ENCODE measurements at regions not wholly inside any gene's neighbourhood (a gene's known extent, or its start where the extent isn't known, plus 50 kb on each side); places are given as distances from the start of the nearest gene placed in this dataset.
A peak's percentile ranks its signal among the peaks of the same experiment; 100 is the strongest.

DNA sequence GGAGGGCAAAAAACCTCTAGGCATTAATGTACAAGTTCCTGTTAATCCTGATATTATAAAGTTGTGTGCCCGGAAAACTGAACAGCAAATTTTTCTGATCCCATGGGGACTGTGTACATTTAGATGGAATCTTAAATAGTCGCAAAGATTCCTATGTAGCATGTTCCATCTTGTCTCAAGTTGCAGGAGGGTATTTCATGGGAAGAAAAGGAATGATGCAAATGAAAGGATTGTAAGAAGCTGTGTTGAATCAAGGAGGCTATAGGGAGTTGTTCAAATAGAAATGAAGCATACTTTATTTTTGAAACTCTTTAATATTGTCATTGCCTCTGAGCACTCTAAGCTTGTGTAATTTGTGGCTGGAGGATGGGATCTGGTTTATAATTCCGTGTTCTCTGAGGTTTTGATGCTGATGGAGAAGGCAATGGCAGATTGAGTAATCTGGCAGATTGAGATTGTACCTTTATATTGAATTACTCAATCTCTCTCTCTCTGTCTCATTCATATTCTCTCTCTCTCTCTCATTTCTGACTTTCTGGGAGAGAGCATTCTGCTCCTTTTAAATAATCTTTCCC lies 288.5 kb downstream of the OSTF1 start:
- 70% methylated on average over 3 of the region's 3 CpGs for WGBS (ENCODE audit: low lambda C conversion rate, missing lambda C conversion rate)
- no peaks in the 10 kb centered on the region for H3K4me1 ChIP-seq (ENCODE audit: insufficient read depth)
- H3K9me2 ChIP-seq (replicated peaks; ENCODE audit: insufficient read depth) = no peaks in the 10 kb centered on the region
- no peak for TF ChIP-seq EZH2 (IDR thresholded peaks at IDR 0.05; ENCODE audit: borderline replicate concordance)
- TF ChIP-seq EZH2phosphoT487 (IDR thresholded peaks at IDR 0.05; ENCODE audit: low read depth, severe bottlenecking, unreplicated experiment) = no peak
- TF ChIP-seq, protein P1, sequence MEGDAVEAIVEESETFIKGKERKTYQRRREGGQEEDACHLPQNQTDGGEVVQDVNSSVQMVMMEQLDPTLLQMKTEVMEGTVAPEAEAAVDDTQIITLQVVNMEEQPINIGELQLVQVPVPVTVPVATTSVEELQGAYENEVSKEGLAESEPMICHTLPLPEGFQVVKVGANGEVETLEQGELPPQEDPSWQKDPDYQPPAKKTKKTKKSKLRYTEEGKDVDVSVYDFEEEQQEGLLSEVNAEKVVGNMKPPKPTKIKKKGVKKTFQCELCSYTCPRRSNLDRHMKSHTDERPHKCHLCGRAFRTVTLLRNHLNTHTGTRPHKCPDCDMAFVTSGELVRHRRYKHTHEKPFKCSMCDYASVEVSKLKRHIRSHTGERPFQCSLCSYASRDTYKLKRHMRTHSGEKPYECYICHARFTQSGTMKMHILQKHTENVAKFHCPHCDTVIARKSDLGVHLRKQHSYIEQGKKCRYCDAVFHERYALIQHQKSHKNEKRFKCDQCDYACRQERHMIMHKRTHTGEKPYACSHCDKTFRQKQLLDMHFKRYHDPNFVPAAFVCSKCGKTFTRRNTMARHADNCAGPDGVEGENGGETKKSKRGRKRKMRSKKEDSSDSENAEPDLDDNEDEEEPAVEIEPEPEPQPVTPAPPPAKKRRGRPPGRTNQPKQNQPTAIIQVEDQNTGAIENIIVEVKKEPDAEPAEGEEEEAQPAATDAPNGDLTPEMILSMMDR (IDR thresholded peaks at IDR 0.05; ENCODE audit: poor library complexity) = no peak
- H3K36me3 ChIP-seq (replicated peaks; ENCODE audit: insufficient read depth, low read depth) = no peaks in the 10 kb centered on the region
- no peak overlapping the region for H2AFZ ChIP-seq
- DNase-seq (ENCODE audit: low spot score) = no peak
- H3K4me2 ChIP-seq = no peak overlapping the region
- H3K27ac ChIP-seq = no peak overlapping the region
- H3K9me3 ChIP-seq (ENCODE audit: low read depth) = no peaks in the 10 kb centered on the region
- no peak overlapping the region for H3K4me3 ChIP-seq
- H4K20me1 ChIP-seq (ENCODE audit: insufficient read depth, poor library complexity, severe bottlenecking) = no peaks in the 10 kb centered on the region
- H3K27me3 ChIP-seq = no peaks in the 10 kb centered on the region
- H3K79me2 ChIP-seq = no peaks in the 10 kb centered on the region

DNA sequence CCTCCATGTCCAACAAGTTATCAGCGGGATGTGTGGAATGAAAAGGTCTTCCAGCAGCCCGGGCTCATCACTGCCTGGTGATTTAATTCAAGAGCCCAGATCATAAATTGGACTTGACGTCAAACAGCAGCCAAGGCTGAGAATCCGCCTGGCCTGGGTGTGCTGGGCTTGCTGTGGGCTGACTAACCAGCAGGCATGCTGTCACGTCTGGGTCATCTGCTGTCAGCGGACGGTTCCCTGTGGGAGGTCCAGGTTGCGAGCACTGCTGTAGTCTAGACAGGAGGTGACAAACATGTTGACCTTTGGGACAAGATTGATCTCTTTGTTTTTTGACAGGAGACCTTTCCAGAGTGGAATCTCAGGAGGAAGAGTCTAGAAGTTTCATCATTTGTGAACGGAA lies 289.7 kb downstream of the OSTF1 start:
- DNase-seq (ENCODE audit: low spot score) = peak; percentile 19
- no peak overlapping the region for H3K4me3 ChIP-seq
- 46% methylated on average over 9 of the region's 9 CpGs for WGBS (ENCODE audit: low lambda C conversion rate, missing lambda C conversion rate)
- no peaks in the 10 kb centered on the region for H3K9me3 ChIP-seq (ENCODE audit: low read depth)
- H3K79me2 ChIP-seq = no peaks in the 10 kb centered on the region
- H3K4me2 ChIP-seq = no peak overlapping the region
- no peak overlapping the region for H2AFZ ChIP-seq
- H3K4me1 ChIP-seq (ENCODE audit: insufficient read depth) = no peaks in the 10 kb centered on the region
- TF ChIP-seq EZH2 (IDR thresholded peaks at IDR 0.05; ENCODE audit: borderline replicate concordance) = no peak
- no peak for TF ChIP-seq EZH2phosphoT487 (IDR thresholded peaks at IDR 0.05; ENCODE audit: low read depth, severe bottlenecking, unreplicated experiment)
- TF ChIP-seq, protein P1 (IDR thresholded peaks at IDR 0.05; ENCODE audit: poor library complexity) = no peak
- no peak overlapping the region for H3K27ac ChIP-seq
- no peaks in the 10 kb centered on the region for H3K36me3 ChIP-seq (replicated peaks; ENCODE audit: insufficient read depth, low read depth)
- H4K20me1 ChIP-seq (ENCODE audit: insufficient read depth, poor library complexity, severe bottlenecking) = no peaks in the 10 kb centered on the region
- no peaks in the 10 kb centered on the region for H3K9me2 ChIP-seq (replicated peaks; ENCODE audit: insufficient read depth)
- no peaks in the 10 kb centered on the region for H3K27me3 ChIP-seq

DNA sequence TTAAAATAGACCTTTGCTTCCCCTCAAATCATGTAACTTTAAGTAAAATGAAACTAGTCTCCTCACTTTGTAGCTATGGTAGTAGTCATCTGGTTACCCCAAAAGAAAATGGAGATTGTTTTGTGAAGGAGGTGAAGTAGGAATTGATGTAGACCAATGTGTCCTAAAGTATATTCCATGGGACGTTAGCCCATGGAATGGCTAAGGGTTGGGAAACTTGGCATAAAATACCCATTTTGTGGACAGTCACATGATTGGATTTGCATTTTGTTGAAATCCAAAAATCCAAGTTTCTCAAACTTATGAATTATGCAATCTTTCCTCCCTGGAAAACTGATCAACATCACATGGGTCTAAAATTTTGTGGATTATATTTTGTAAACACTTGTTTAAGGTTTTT lies 290.6 kb downstream of the OSTF1 start:
- no peak overlapping the region for H3K4me3 ChIP-seq
- no peak for TF ChIP-seq EZH2phosphoT487 (IDR thresholded peaks at IDR 0.05; ENCODE audit: low read depth, severe bottlenecking, unreplicated experiment)
- TF ChIP-seq, protein P1 (IDR thresholded peaks at IDR 0.05; ENCODE audit: poor library complexity) = no peak
- no peak for TF ChIP-seq EZH2 (IDR thresholded peaks at IDR 0.05; ENCODE audit: borderline replicate concordance)
- 92% methylated on average over 1 of the region's 1 CpG for WGBS (ENCODE audit: low lambda C conversion rate, missing lambda C conversion rate)
- no peak overlapping the region for H3K27ac ChIP-seq
- H3K36me3 ChIP-seq (replicated peaks; ENCODE audit: insufficient read depth, low read depth) = no peaks in the 10 kb centered on the region
- no peaks in the 10 kb centered on the region for H3K4me1 ChIP-seq (ENCODE audit: insufficient read depth)
- H3K4me2 ChIP-seq = no peak overlapping the region
- H2AFZ ChIP-seq = no peak overlapping the region
- no peaks in the 10 kb centered on the region for H3K79me2 ChIP-seq
- DNase-seq (ENCODE audit: low spot score) = no peak
- H3K9me2 ChIP-seq (replicated peaks; ENCODE audit: insufficient read depth) = no peaks in the 10 kb centered on the region
- no peaks in the 10 kb centered on the region for H4K20me1 ChIP-seq (ENCODE audit: insufficient read depth, poor library complexity, severe bottlenecking)
- no peaks in the 10 kb centered on the region for H3K9me3 ChIP-seq (ENCODE audit: low read depth)
- H3K27me3 ChIP-seq = no peaks in the 10 kb centered on the region

Data from hepatocyte (in vitro differentiated cells).